SU-DHL-6 (cell line): ENCODE measurements at regions not wholly inside any gene's neighbourhood (a gene's known extent, or its start where the extent isn't known, plus 50 kb on each side); places are given as distances from the start of the nearest gene placed in this dataset.

ENCODE experiments used
- EZH2phosphoT487 ChIP-seq: fragments of 200-600 bp; sonication (generic), shearing (Covaris generic); conservative IDR thresholded peaks from 2 replicates; pipeline ENCODE4 v1.6.1; 2018; ENCODE audit warnings: mild to moderate bottlenecking, antibody characterized with exemption, low read length, moderate library complexity, mixed read lengths
- TF ChIP-seq, protein P1 (sequence below): fragments of 200-600 bp; sonication (generic); IDR thresholded peaks from one replicate; pipeline ENCODE4 v1.5.1; 2017; ENCODE audit warnings: antibody characterized with exemption, mild to moderate bottlenecking, low read length, moderate library complexity; ENCODE audit not compliant: insufficient read depth, poor library complexity, severe bottlenecking

DNA sequence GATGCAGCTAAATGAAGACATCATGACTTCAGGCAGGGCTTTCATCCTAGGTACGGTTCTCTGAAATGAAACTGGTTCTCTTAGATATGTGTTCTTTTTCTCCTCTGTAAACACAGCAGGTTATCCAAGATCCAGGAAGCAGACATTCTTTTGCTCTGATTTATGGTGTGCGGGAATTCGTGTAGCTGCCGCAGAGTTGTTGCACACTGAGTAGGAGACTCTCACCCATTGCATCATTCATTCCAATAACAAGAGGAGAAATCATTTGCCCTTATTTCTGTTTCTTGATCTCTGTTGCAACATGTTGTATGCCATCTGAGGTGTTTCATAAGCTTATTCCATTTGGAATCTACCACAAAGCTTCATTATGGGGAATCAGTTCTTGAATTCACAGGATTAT lies 133.6 kb upstream of the VCX2 start:
- TF ChIP-seq EZH2phosphoT487: no peak
- TF ChIP-seq, protein P1, sequence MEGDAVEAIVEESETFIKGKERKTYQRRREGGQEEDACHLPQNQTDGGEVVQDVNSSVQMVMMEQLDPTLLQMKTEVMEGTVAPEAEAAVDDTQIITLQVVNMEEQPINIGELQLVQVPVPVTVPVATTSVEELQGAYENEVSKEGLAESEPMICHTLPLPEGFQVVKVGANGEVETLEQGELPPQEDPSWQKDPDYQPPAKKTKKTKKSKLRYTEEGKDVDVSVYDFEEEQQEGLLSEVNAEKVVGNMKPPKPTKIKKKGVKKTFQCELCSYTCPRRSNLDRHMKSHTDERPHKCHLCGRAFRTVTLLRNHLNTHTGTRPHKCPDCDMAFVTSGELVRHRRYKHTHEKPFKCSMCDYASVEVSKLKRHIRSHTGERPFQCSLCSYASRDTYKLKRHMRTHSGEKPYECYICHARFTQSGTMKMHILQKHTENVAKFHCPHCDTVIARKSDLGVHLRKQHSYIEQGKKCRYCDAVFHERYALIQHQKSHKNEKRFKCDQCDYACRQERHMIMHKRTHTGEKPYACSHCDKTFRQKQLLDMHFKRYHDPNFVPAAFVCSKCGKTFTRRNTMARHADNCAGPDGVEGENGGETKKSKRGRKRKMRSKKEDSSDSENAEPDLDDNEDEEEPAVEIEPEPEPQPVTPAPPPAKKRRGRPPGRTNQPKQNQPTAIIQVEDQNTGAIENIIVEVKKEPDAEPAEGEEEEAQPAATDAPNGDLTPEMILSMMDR: no peak
